SK-N-DZ (cell line): ENCODE measurements at regions not wholly inside any gene's neighbourhood (a gene's known extent, or its start where the extent isn't known, plus 50 kb on each side); places are given as distances from the start of the nearest gene placed in this dataset.
"Not testable (repeated sequence)": the region's sequence is repeated elsewhere in the genome, so short reads cannot be mapped to it uniquely, and the experiment has no call there.

Experiments used
- DNase-seq: peaks from one replicate; pipeline ENCODE4 v3.0.0-alpha.2; 2015; ENCODE audit warnings: low spot score

- DNase-seq = no peak
These were observed 371.4 kb downstream of the PSAT1 start for GRCh38 chr9:78668148-78668832.

- DNase-seq = no peak
These were observed 372.7 kb downstream of the PSAT1 start for GRCh38 chr9:78669591-78669990.

GRCh38 chr9:78671785-78672184 lies 374.9 kb downstream of the PSAT1 start:
- DNase-seq = peak; percentile 27

- no peak for DNase-seq
These were observed 377.9 kb downstream of the PSAT1 start for GRCh38 chr9:78674874-78675273.

GRCh38 chr9:78676009-78676408 lies 379.1 kb downstream of the PSAT1 start:
- DNase-seq = no peak

GRCh38 chr9:78676623-78677022 lies 379.7 kb downstream of the PSAT1 start:
- DNase-seq = no peak

- no peak for DNase-seq
These were observed 380.4 kb downstream of the PSAT1 start for GRCh38 chr9:78677326-78677725.

GRCh38 chr9:78678877-78679276 lies 382.0 kb downstream of the PSAT1 start:
- no peak for DNase-seq

GRCh38 chr9:78680196-78680595 lies 383.3 kb downstream of the PSAT1 start:
- no peak for DNase-seq

- DNase-seq = peak; percentile 3
These were observed 385.3 kb downstream of the PSAT1 start for GRCh38 chr9:78682216-78682615.

GRCh38 chr9:78685471-78685870 lies 388.5 kb downstream of the PSAT1 start:
- DNase-seq = no peak

- no peak for DNase-seq
These were observed 391.9 kb downstream of the PSAT1 start for GRCh38 chr9:78688796-78689195.

- DNase-seq = no peak
These were observed 394.6 kb downstream of the PSAT1 start for GRCh38 chr9:78691542-78691941.

- no peak for DNase-seq
These were observed 395.9 kb downstream of the PSAT1 start for GRCh38 chr9:78692871-78693270.

GRCh38 chr9:78694974-78695373 lies 398.0 kb downstream of the PSAT1 start:
- DNase-seq = no peak

- DNase-seq = no peak
These were observed 398.6 kb downstream of the PSAT1 start for GRCh38 chr9:78695519-78695918.

- no peak for DNase-seq
These were observed 400.7 kb downstream of the PSAT1 start for GRCh38 chr9:78697618-78698017.

GRCh38 chr9:78698371-78698770 lies 401.4 kb downstream of the PSAT1 start:
- no peak for DNase-seq

GRCh38 chr9:78699217-78699616 lies 402.3 kb downstream of the PSAT1 start:
- DNase-seq = not testable (repeated sequence)

GRCh38 chr9:78704153-78704552 lies 407.2 kb downstream of the PSAT1 start:
- DNase-seq = not testable (repeated sequence)

- DNase-seq = no peak
These were observed 410.2 kb downstream of the PSAT1 start for GRCh38 chr9:78707080-78707479.

GRCh38 chr9:78707481-78707991 lies 410.6 kb downstream of the PSAT1 start:
- DNase-seq = no peak

- DNase-seq = no peak
These were observed 416.1 kb downstream of the PSAT1 start for GRCh38 chr9:78712903-78713613.
